GM12878 (cell line): ENCODE measurements at regions not wholly inside any gene's neighbourhood (a gene's known extent, or its start where the extent isn't known, plus 50 kb on each side); places are given as distances from the start of the nearest gene placed in this dataset.

ENCODE experiments used
- ATAC-seq: fragments of 200-7000 bp; cut with Tn5 transposase; 3 replicates; pipeline ENCODE4 v1.9.1; 2020; ENCODE audit warnings: mild to moderate bottlenecking, moderate library complexity
- BruUV-seq: library from RNA; stranded (reverse); fragments of 400-500 nt; replicated peaks from 2 replicates; lab custom pipeline; 2021; lab: Mats Ljungman, UMichigan
- CTCF ChIA-PET: fragments of 300-600 bp; sonication (Branson Sonifier 250); formaldehyde crosslinking; extraction: SDS; loops from one replicate; lab custom pipeline; 2021; ENCODE audit warnings: inconsistent platforms; lab: Yijun Ruan, JAX
- POLR2A ChIA-PET: fragments of 350-600 bp; formaldehyde crosslinking; extraction: SDS; loops from one replicate; lab custom pipeline; 2021; ENCODE audit warnings: inconsistent platforms; lab: Charles Lee
- RAD21 ChIA-PET: fragments of 300-600 bp; sonication (Branson Sonifier 250); formaldehyde crosslinking; loops from one replicate; lab custom pipeline; 2023; ENCODE audit warnings: antibody characterized with exemption; ENCODE audit not compliant: unreplicated experiment; lab: Charles Lee
- SMC1A ChIA-PET: fragments of 300-600 bp; sonication (Branson Sonifier 250); formaldehyde crosslinking; loops from one replicate; lab custom pipeline; 2023; ENCODE audit not compliant: unreplicated experiment, uncharacterized antibody; lab: Charles Lee
- DNase-seq: peaks from one replicate; pipeline ENCODE4 v3.0.0-alpha.2; 2011; ENCODE audit warnings: low read depth, low spot score
- FAIRE-seq: peaks from 3 replicates; lab custom pipeline; 2011; peaks lifted over from hg19 to GRCh38; lab: Jason Lieb, UNC
- H2AFZ ChIP-seq: 2 replicates; pipeline ENCODE4 v1.6.0; 2011; ENCODE audit warnings: low read depth, low read length, control low read depth; ENCODE audit not compliant: control insufficient read depth
- H3K27ac ChIP-seq: 2 replicates; pipeline ENCODE4 v1.5.1; 2011; ENCODE audit warnings: control low read depth; ENCODE audit not compliant: control insufficient read depth, insufficient read depth
- H3K27me3 ChIP-seq, 2 experiments: replicated peaks in 1 of 2; 2 replicates each; pipeline versions ENCODE4 v1.6.0 to v1.6.1; 2011; ENCODE audit warnings: low read length in 1 of 2; ENCODE audit not compliant: control insufficient read depth in 2 of 2, insufficient read depth in 2 of 2
- H3K36me3 ChIP-seq, 2 experiments: 2 replicates each; pipeline ENCODE4 v1.5.1; 2011; ENCODE audit warnings: low read length in 1 of 2; ENCODE audit not compliant: control insufficient read depth in 2 of 2, insufficient read depth in 2 of 2
- H3K4me1 ChIP-seq: 2 replicates; pipeline ENCODE4 v1.6.1; 2011; ENCODE audit warnings: mild to moderate bottlenecking, low read length, moderate library complexity, mixed read lengths; ENCODE audit not compliant: control insufficient read depth, insufficient read depth
- H3K4me2 ChIP-seq: 2 replicates; pipeline ENCODE4 v1.6.0; 2011; ENCODE audit warnings: control low read depth; ENCODE audit not compliant: control insufficient read depth, insufficient read depth
- H3K4me3 ChIP-seq: fragments of 200-600 bp; sonication (generic); 2 replicates; pipeline ENCODE4 v1.5.1; 2016
- H3K79me2 ChIP-seq: 2 replicates; pipeline ENCODE4 v1.6.0; 2011; ENCODE audit warnings: low read length; ENCODE audit not compliant: control insufficient read depth, insufficient read depth
- H3K9ac ChIP-seq: 2 replicates; pipeline ENCODE4 v1.8.0; 2011; ENCODE audit warnings: low read length, control low read depth, mixed read lengths; ENCODE audit not compliant: control insufficient read depth, insufficient read depth
- H3K9me3 ChIP-seq: replicated peaks from 3 replicates; pipeline ENCODE4 v1.5.1; 2011; ENCODE audit warnings: mild to moderate bottlenecking, low read length; ENCODE audit not compliant: control insufficient read depth, insufficient read depth
- H4K20me1 ChIP-seq: 2 replicates; pipeline ENCODE4 v1.6.0; 2011; ENCODE audit not compliant: control insufficient read depth, insufficient read depth
- CEBPZ ChIP-seq: fragments of 150-350 bp; IDR thresholded peaks from 2 replicates; pipeline ENCODE4 v1.6.1; 2016; ENCODE audit warnings: low read depth, low read length
- CHD2 ChIP-seq: IDR thresholded peaks from 2 replicates; pipeline ENCODE4 v1.6.1; 2011; ENCODE audit warnings: low read depth, low read length, improper control_type of control experiment, borderline replicate concordance
- CREM ChIP-seq: IDR thresholded peaks from 2 replicates; pipeline ENCODE4 v1.6.1; 2014; ENCODE audit warnings: antibody characterized with exemption, low read depth
- CTCF ChIP-seq, 3 experiments: IDR thresholded peaks in 2 of 3; conservative IDR thresholded peaks in 1 of 3; 2 replicates each; pipeline ENCODE4 v1.5.1; 2011; ENCODE audit warnings: low read depth in 3 of 3, low read length in 3 of 3, mild to moderate bottlenecking in 3 of 3, control low read depth in 2 of 3, moderate library complexity in 2 of 3, inconsistent platforms in 1 of 3, mixed read lengths in 1 of 3; ENCODE audit not compliant: control insufficient read depth in 2 of 3, insufficient read depth in 1 of 3; ENCODE audit errors: extremely low read depth in 1 of 3
- E2F8 ChIP-seq: fragments of 450-650 bp; IDR thresholded peaks from 2 replicates; pipeline ENCODE4 v1.6.1; 2018; ENCODE audit warnings: mild to moderate bottlenecking, low read depth, moderate library complexity; ENCODE audit not compliant: partially characterized antibody
- FOS ChIP-seq: IDR thresholded peaks from 3 replicates; pipeline ENCODE4 v1.6.1; 2011; ENCODE audit warnings: borderline replicate concordance; ENCODE audit not compliant: insufficient read length; ENCODE audit errors: extremely low read depth
- IRF4 ChIP-seq: IDR thresholded peaks from 2 replicates; pipeline ENCODE4 v1.6.1; 2011; ENCODE audit warnings: low read depth, low read length
- PKNOX1 ChIP-seq: fragments of 450-650 bp; IDR thresholded peaks from 2 replicates; pipeline ENCODE4 v1.6.1; 2016; ENCODE audit warnings: mild to moderate bottlenecking
- POU2F2 ChIP-seq: IDR thresholded peaks from 3 replicates; pipeline ENCODE4 v1.6.1; 2011; ENCODE audit warnings: low read depth, mild to moderate bottlenecking, low read length, borderline replicate concordance
- WGBS: methylation state at CpG from one replicate; pipeline ENCODE4 v1.1.6; 2016; ENCODE audit warnings: low lambda C conversion rate; ENCODE audit not compliant: insufficient replicate concordance, insufficient coverage; ENCODE audit errors: missing lambda C conversion rate; 5-methylcytosine and 5-hydroxymethylcytosine counted together
- in situ Hi-C: fragments of 300-500 bp; cut with MboI; formaldehyde crosslinking; loops from 9 replicates; pipeline ENCODE4 v1.14.3; 2018; ENCODE audit warnings: mixed read lengths
- intact Hi-C: fragments of 100-400 bp; cut with micrococcal nuclease; formaldehyde crosslinking; loops from one replicate; pipeline ENCODE4 v1.14.2; 2022; ENCODE audit not compliant: unreplicated experiment

- FAIRE-seq (no peak), ATAC-seq (no peak), DNase-seq (no peak)
- intact Hi-C loops = no loop called here
- H2AFZ ChIP-seq = no peak overlapping the region
- CTCF ChIA-PET = interaction anchor here (0.6 kb wide), 1 partner anchor 54 kb away, joined by 3 read pairs; no protein-coding TSS in a partner anchor
- H3K27ac ChIP-seq = no peak overlapping the region
- H3K79me2 ChIP-seq = no peaks in the 10 kb centered on the region
- no peak overlapping the region for H3K4me3 ChIP-seq
- H3K36me3 ChIP-seq = no peaks in the 10 kb centered on the region
- SMC1A ChIA-PET = interaction anchor here (0.6 to 0.7 kb wide), 2 partner anchors 218 to 1652 kb away, joined by 3 read pairs; no protein-coding TSS in a partner anchor
- no peaks in the 10 kb centered on the region; a peak in 2 of 4 replicates for H3K27me3 ChIP-seq
- no peaks in the 10 kb centered on the region; the same call in 2 of the 3 replicates for H3K9me3 ChIP-seq
- TF ChIP-seq CEBPZ (no peak), CHD2 (no peak), PKNOX1 (no peak), FOS (no peak), CREM (no peak), IRF4 (no peak), POU2F2 (no peak), E2F8 (no peak), CTCF (IDR thresholded peaks at IDR 0.05 in 2 of 3, conservative IDR thresholded peaks at IDR 0.05 in 1 of 3; ENCODE audit: control insufficient read depth in 2 of 3, extremely low read depth in 1 of 3, insufficient read depth in 1 of 3, low read depth in 3 of 3, low read length in 3 of 3) (no peak)
- TF ChIP-seq, all 136 proteins: peak for 0
- whole genome bisulfite sequencing = 67% methylated on average over 33 of the region's 33 CpGs
- H3K4me1 ChIP-seq = no peaks in the 10 kb centered on the region
- ChIA-PET RAD21 (no interaction called here), POLR2A (no interaction called here)
- no peak overlapping the region for H3K9ac ChIP-seq
- no peaks in the 10 kb centered on the region for H4K20me1 ChIP-seq
- H3K4me2 ChIP-seq = no peak overlapping the region
- in situ Hi-C loops = no loop called here
- BruUV-seq = no TSS peak
Measured at GRCh38 chr22:45091254-45091854, 72.4 kb upstream of the NUP50 start.
